Lung (tissue), 11 donors: ENCODE measurements at regions not wholly inside any gene's neighbourhood (a gene's known extent, or its start where the extent isn't known, plus 50 kb on each side); places are given as distances from the start of the nearest gene placed in this dataset.

ENCODE experiments used
- ATAC-seq: fragments of 200-7000 bp; cut with Tn5 transposase; one replicate; pipeline ENCODE4 v1.9.1; 2020; ENCODE audit warnings: moderate number of reproducible peaks; ENCODE audit not compliant: insufficient read depth, low FRiP score
- DNase-seq, 3 donors: peaks; one replicate each; pipeline ENCODE4 v3.0.0-alpha.2; 2013 to 2017
- H3K27ac ChIP-seq, 2 donors: one replicate each; pipeline ENCODE4 v1.5.1; 2013; ENCODE audit warnings: mild to moderate bottlenecking in 2 of 2, moderate library complexity in 2 of 2, control low read depth in 1 of 2, inconsistent platforms in 1 of 2, low read depth in 1 of 2, low read length in 1 of 2
- H3K27me3 ChIP-seq, 3 donors: one replicate each; pipeline ENCODE4 v1.5.1; 2013; ENCODE audit warnings: low read length in 2 of 3; ENCODE audit not compliant: control insufficient read depth in 3 of 3, insufficient read depth in 3 of 3
- H3K36me3 ChIP-seq, 4 donors: one replicate each; pipeline ENCODE4 v1.5.1; 2013; ENCODE audit warnings: low read length in 4 of 4, mild to moderate bottlenecking in 1 of 4, moderate library complexity in 1 of 4; ENCODE audit not compliant: control insufficient read depth in 4 of 4, insufficient read depth in 4 of 4
- H3K4me1 ChIP-seq, 5 donors: one replicate each; pipeline ENCODE4 v1.5.1; 2013; ENCODE audit warnings: low read length in 5 of 5, mild to moderate bottlenecking in 2 of 5, moderate library complexity in 1 of 5; ENCODE audit not compliant: control insufficient read depth in 5 of 5, insufficient read depth in 5 of 5
- H3K4me3 ChIP-seq: one replicate; pipeline ENCODE4 v1.5.1; 2013; ENCODE audit warnings: mild to moderate bottlenecking, control low read depth, moderate library complexity
- H3K9ac ChIP-seq, 2 donors: one replicate each; pipeline ENCODE4 v1.5.1; 2013; ENCODE audit warnings: low read length in 2 of 2, control low read depth in 1 of 2; ENCODE audit not compliant: insufficient read depth in 1 of 2
- H3K9me3 ChIP-seq, 4 donors: one replicate each; pipeline ENCODE4 v1.5.1; 2013; ENCODE audit warnings: low read length in 3 of 4, mild to moderate bottlenecking in 1 of 4, moderate library complexity in 1 of 4; ENCODE audit not compliant: control insufficient read depth in 4 of 4, insufficient read depth in 3 of 4
- CTCF ChIP-seq: IDR thresholded peaks from 2 replicates; pipeline ENCODE4 v1.5.1; 2012; ENCODE audit warnings: mild to moderate bottlenecking; ENCODE audit errors: control extremely low read depth, extremely low read depth
- WGBS, 2 donors: extraction: QIAGEN DNeasy Blood & Tissue Kit; methylation state at CpG; one replicate each; pipeline ENCODE4 v1.1.7; 2013; 5-methylcytosine and 5-hydroxymethylcytosine counted together
- donor health status: control.
- donor health status: control.
- donor health status: Bipolar disorder and iron deficiency.
- donor health status: healthy.
- donor health status: DM: yes; HTN: yes; CAD: no.

GRCh38 chr2:234858790-234859329 is 93.0 kb upstream of the SH3BP4 start:
- ATAC-seq: no peak
- Histone ChIP-seq H3K36me3 (no peaks in the 10 kb centered on the region), H3K9me3 (peaks cover 0 to 5% (median 0%) of the 10 kb centered on the region in 4 donors), H3K27me3 (no peaks in the 10 kb centered on the region), H3K9ac (no peak overlapping the region), H3K27ac (no peak overlapping the region), H3K4me1 (peaks cover 0 to 12% (median 7%) of the 10 kb centered on the region in 5 donors), H3K4me3 (no peak overlapping the region)
- no peak for DNase-seq
- 76 to 80% methylated on average over 6 of the region's 6 CpGs for WGBS, 2 donors
- no peak for TF ChIP-seq CTCF

GRCh38 chr2:234858145-234858544 is 93.7 kb upstream of the SH3BP4 start:
- TF ChIP-seq CTCF: no peak

GRCh38 chr2:234853729-234854128 is 98.1 kb upstream of the SH3BP4 start:
- TF ChIP-seq CTCF: no peak
- no peak for ATAC-seq
- Histone ChIP-seq H3K9ac (no peak overlapping the region), H3K9me3 (peaks cover 0 to 7% (median 0%) of the 10 kb centered on the region in 4 donors), H3K27me3 (no peaks in the 10 kb centered on the region), H3K36me3 (no peaks in the 10 kb centered on the region), H3K27ac (no peak overlapping the region), H3K4me3 (no peak overlapping the region), H3K4me1 (peaks cover 0 to 3% (median 0%) of the 10 kb centered on the region in 5 donors)
- no peak for DNase-seq
- WGBS, 2 donors: 81 to 89% methylated on average over 2 of the region's 2 CpGs

More at GRCh38 chr2:234858145-234858544, 93.7 kb upstream of the SH3BP4 start:
- WGBS, 2 donors: 86 to 88% methylated on average over 7 of the region's 7 CpGs
- Histone ChIP-seq H3K9ac (no peak overlapping the region), H3K4me3 (no peak overlapping the region), H3K27me3 (no peaks in the 10 kb centered on the region), H3K36me3 (no peaks in the 10 kb centered on the region), H3K9me3 (peaks cover 0 to 7% (median 0%) of the 10 kb centered on the region in 4 donors), H3K4me1 (peaks cover 0 to 10% (median 5%) of the 10 kb centered on the region in 5 donors), H3K27ac (no peak overlapping the region)
- no peak for ATAC-seq
- DNase-seq: no peak

- H3K27ac ChIP-seq: no peak overlapping the region
- no peak overlapping the region for H3K4me3 ChIP-seq
- no peak for TF ChIP-seq CTCF
- ATAC-seq (no peak), DNase-seq (no peak)
- peaks cover 0 to 7% (median 0%) of the 10 kb centered on the region in 4 donors for H3K9me3 ChIP-seq
- H3K9ac ChIP-seq: no peak overlapping the region
- H3K36me3 ChIP-seq: no peaks in the 10 kb centered on the region
- 77 to 85% methylated on average over 5 of the region's 5 CpGs for WGBS, 2 donors
- peaks cover 0 to 5% (median 0%) of the 10 kb centered on the region in 5 donors for H3K4me1 ChIP-seq
- no peaks in the 10 kb centered on the region for H3K27me3 ChIP-seq
These were observed 98.9 kb upstream of the SH3BP4 start for GRCh38 chr2:234852941-234853340.
